Suppressor macrophage treated with lipopolysaccharide for 1 hour (primary cell): ENCODE measurements at regions not wholly inside any gene's neighbourhood (a gene's known extent, or its start where the extent isn't known, plus 50 kb on each side); places are given as distances from the start of the nearest gene placed in this dataset.

ENCODE experiments used
- DNase-seq, 3 donors: peaks; one replicate each; pipeline ENCODE4 v3.0.0-alpha.2; 2020 to 2022

DNA sequence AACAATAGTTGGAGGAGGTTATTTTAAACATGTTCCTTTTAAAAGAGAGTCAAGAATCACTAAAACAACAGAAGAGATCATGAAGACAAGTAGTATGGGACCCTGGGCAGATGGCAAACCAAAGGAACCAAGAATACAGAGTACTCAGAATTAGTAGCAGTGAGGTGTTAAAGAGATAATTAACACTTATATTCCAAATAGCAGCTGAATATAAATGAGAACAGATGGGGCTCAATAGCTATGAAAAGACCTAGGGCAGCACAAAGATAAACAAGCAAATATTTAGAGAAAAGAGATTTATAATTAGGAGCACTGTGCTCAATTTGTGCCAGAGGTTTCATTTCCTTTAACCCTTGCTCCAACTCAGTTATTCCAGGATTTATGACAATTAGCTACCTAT, 159.1 kb downstream of the FAM114A2 start:
- no peak for DNase-seq

DNA sequence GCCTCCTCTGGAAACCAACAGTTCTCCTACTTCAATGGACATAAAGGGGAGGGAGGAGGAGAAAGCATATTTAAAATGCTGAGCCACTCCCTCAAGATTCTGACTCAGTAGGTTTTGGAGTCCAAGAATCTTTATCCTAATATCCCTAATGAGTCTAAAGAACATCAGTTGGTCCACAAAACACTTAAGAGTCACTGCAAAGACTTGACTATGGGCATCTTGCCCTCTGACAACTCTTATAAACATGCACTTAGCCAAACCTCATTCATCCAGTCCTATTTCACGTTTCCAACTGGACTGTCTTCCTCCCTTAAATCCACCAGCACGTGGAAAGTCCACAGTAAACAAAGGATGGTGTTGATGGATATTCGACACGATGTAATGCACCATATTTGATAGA, 172.5 kb downstream of the FAM114A2 start:
- DNase-seq, result no peak

GRCh38 chr5:153865016-153865415, 173.7 kb downstream of the FAM114A2 start:
- no peak for DNase-seq

DNA sequence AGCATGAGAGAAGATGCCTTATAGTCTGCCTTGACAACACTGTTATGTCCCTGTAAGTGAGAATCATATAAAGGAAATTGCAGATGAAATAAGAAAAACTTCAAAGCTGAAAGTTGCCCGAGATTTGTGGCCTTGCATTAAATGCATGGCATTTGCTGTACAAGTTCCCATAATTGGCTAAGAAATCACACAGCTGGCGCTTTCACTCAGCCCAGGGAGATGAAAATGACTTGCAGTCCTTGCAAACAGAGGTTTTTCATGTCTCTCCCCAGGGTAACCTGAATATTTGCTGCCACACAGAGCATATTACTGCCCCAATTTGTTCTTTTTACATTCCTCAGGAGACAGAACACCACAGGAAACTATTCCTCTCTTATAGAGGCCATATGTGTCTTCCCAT, 174.8 kb downstream of the FAM114A2 start:
- DNase-seq, result no peak
